Mesendoderm (in vitro differentiated cells): ENCODE measurements at regions not wholly inside any gene's neighbourhood (a gene's known extent, or its start where the extent isn't known, plus 50 kb on each side); places are given as distances from the start of the nearest gene placed in this dataset.

Source experiments
- DNase-seq: peaks from one replicate; pipeline ENCODE4 v3.0.0; 2013
- H2AK5ac ChIP-seq: 2 replicates; pipeline ENCODE4 v1.6.1; 2013; ENCODE audit warnings: low read length, inconsistent platforms
- H2BK120ac ChIP-seq: 2 replicates; pipeline ENCODE4 v1.6.1; 2013; ENCODE audit warnings: low read depth, mild to moderate bottlenecking, low read length, moderate library complexity, mixed read lengths
- H2BK15ac ChIP-seq: replicated peaks from 2 replicates; pipeline ENCODE4 v1.6.1; 2013; ENCODE audit warnings: low read depth, mild to moderate bottlenecking, moderate library complexity
- H2BK5ac ChIP-seq: 2 replicates; pipeline ENCODE4 v1.6.1; 2013; ENCODE audit warnings: low read length, inconsistent platforms
- H3K18ac ChIP-seq: 2 replicates; pipeline ENCODE4 v1.6.1; 2013; ENCODE audit warnings: mild to moderate bottlenecking, low read length, mixed read lengths
- H3K23ac ChIP-seq: one replicate; pipeline ENCODE4 v1.6.1; 2013; ENCODE audit warnings: low read length
- H3K27ac ChIP-seq: 2 replicates; pipeline ENCODE4 v1.5.1; 2013; ENCODE audit warnings: low read depth, mild to moderate bottlenecking, inconsistent platforms, low read length, moderate library complexity
- H3K27me3 ChIP-seq: 2 replicates; pipeline ENCODE4 v1.6.1; 2013; ENCODE audit warnings: low read length, control low read depth, mild to moderate bottlenecking, inconsistent platforms; ENCODE audit not compliant: insufficient read depth, poor library complexity
- H3K36me3 ChIP-seq: 2 replicates; pipeline ENCODE4 v1.6.1; 2013; ENCODE audit warnings: low read length, inconsistent platforms; ENCODE audit not compliant: control insufficient read depth, insufficient read depth
- H3K4ac ChIP-seq: one replicate; pipeline ENCODE4 v1.6.1; 2013; ENCODE audit warnings: low read depth, mild to moderate bottlenecking, low read length, moderate library complexity
- H3K4me1 ChIP-seq: 2 replicates; pipeline ENCODE4 v1.6.1; 2013; ENCODE audit warnings: low read depth, low read length, inconsistent platforms; ENCODE audit not compliant: control insufficient read depth
- H3K4me2 ChIP-seq: 2 replicates; pipeline ENCODE4 v1.6.1; 2013; ENCODE audit warnings: low read length
- H3K4me3 ChIP-seq: 2 replicates; pipeline ENCODE4 v1.5.1; 2013; ENCODE audit warnings: mild to moderate bottlenecking, low read length
- H3K56ac ChIP-seq: one replicate; pipeline ENCODE4 v1.6.1; 2013; ENCODE audit warnings: low read length
- H3K79me1 ChIP-seq: 2 replicates; pipeline ENCODE4 v1.6.1; 2013; ENCODE audit warnings: low read length, inconsistent platforms
- H3K79me2 ChIP-seq: 2 replicates; pipeline ENCODE4 v1.6.1; 2013; ENCODE audit warnings: mild to moderate bottlenecking, low read length; ENCODE audit not compliant: control insufficient read depth, insufficient read depth
- H3K9ac ChIP-seq: 2 replicates; pipeline ENCODE4 v1.6.1; 2013; ENCODE audit warnings: low read length, inconsistent platforms
- H4K5ac ChIP-seq: one replicate; pipeline ENCODE4 v1.6.1; 2013; ENCODE audit warnings: low read length
- H4K8ac ChIP-seq: one replicate; pipeline ENCODE4 v1.6.1; 2013; ENCODE audit warnings: low read depth, mild to moderate bottlenecking, control low read depth, low read length, moderate library complexity
- WGBS: extraction: QIAGEN DNeasy Blood & Tissue Kit; methylation state at CpG from one replicate; pipeline ENCODE4 v1.1.7; 2013; ENCODE audit warnings: low lambda C conversion rate, missing lambda C conversion rate; ENCODE audit not compliant: insufficient coverage; ENCODE audit errors: extremely low coverage; 5-methylcytosine and 5-hydroxymethylcytosine counted together

- no peaks in the 10 kb centered on the region for H3K4me1 ChIP-seq
- H2BK5ac ChIP-seq, result no peak overlapping the region
- no peaks in the 10 kb centered on the region for H3K79me1 ChIP-seq
- no peak overlapping the region for H3K27ac ChIP-seq
- H3K4ac ChIP-seq, result no peak overlapping the region
- no peaks in the 10 kb centered on the region for H3K36me3 ChIP-seq
- H3K23ac ChIP-seq, result no peak overlapping the region
- H4K5ac ChIP-seq, result no peak overlapping the region
- H3K27me3 ChIP-seq, result no peaks in the 10 kb centered on the region
- H3K18ac ChIP-seq, result no peak overlapping the region
- no CpG with 5 or more reads among the region's 6 CpGs for WGBS
- DNase-seq, result no peak
- H2BK120ac ChIP-seq, result no peak overlapping the region
- H3K9ac ChIP-seq, result no peak overlapping the region
- H2AK5ac ChIP-seq, result no peak overlapping the region
- no peak overlapping the region for H3K4me2 ChIP-seq
- H3K4me3 ChIP-seq, result no peak overlapping the region
- no peak overlapping the region for H4K8ac ChIP-seq
- no peak overlapping the region for H3K56ac ChIP-seq
- no peaks in the 10 kb centered on the region for H3K79me2 ChIP-seq
- H2BK15ac ChIP-seq, result no peak overlapping the region
Observed at GRCh38 chr14:61866932-61867920, 105.0 kb downstream of the SNAPC1 start.

DNA sequence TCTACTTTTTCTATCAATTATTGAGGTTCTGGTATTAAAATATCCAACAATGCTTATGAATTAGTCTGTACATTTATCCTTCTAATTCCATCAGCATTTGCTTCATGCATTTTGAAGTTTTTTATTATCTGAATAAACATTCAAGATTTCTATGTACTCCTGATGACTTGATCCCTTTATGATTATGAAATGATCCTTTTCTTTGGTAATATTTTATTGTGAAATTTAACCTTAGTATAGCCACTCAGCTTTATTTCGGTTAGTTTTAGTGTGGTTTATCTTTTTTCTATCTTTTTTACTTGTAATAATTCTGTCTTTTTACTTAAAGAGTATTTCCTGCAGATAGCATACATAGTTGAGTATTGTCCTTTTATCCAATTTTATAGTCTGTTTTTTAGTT is 106.6 kb downstream of the SNAPC1 start:
- H3K79me1 ChIP-seq, result no peaks in the 10 kb centered on the region
- H2BK5ac ChIP-seq, result no peak overlapping the region
- no peak overlapping the region for H2BK15ac ChIP-seq
- no peak overlapping the region for H2AK5ac ChIP-seq
- WGBS, result no CpG with 5 or more reads among the region's 1 CpG
- no peak for DNase-seq
- no peak overlapping the region for H3K27ac ChIP-seq
- no peak overlapping the region for H3K4me3 ChIP-seq
- H3K4me1 ChIP-seq, result no peaks in the 10 kb centered on the region
- H3K36me3 ChIP-seq, result no peaks in the 10 kb centered on the region
- no peak overlapping the region for H2BK120ac ChIP-seq
- no peak overlapping the region for H4K5ac ChIP-seq
- H3K9ac ChIP-seq, result no peak overlapping the region
- H3K27me3 ChIP-seq, result no peaks in the 10 kb centered on the region
- no peak overlapping the region for H3K4ac ChIP-seq
- H3K18ac ChIP-seq, result no peak overlapping the region
- no peak overlapping the region for H3K4me2 ChIP-seq
- no peak overlapping the region for H3K56ac ChIP-seq
- H4K8ac ChIP-seq, result no peak overlapping the region
- no peaks in the 10 kb centered on the region for H3K79me2 ChIP-seq
- no peak overlapping the region for H3K23ac ChIP-seq

GRCh38 chr14:61870163-61870562 is 107.9 kb downstream of the SNAPC1 start:
- no peak overlapping the region for H3K56ac ChIP-seq
- no peak overlapping the region for H2AK5ac ChIP-seq
- no peak overlapping the region for H4K8ac ChIP-seq
- no peak overlapping the region for H2BK5ac ChIP-seq
- H3K4me3 ChIP-seq, result no peak overlapping the region
- H3K4ac ChIP-seq, result no peak overlapping the region
- no peaks in the 10 kb centered on the region for H3K79me1 ChIP-seq
- H3K27me3 ChIP-seq, result no peaks in the 10 kb centered on the region
- H3K27ac ChIP-seq, result no peak overlapping the region
- no peaks in the 10 kb centered on the region for H3K79me2 ChIP-seq
- H3K36me3 ChIP-seq, result no peaks in the 10 kb centered on the region
- no peaks in the 10 kb centered on the region for H3K4me1 ChIP-seq
- H3K4me2 ChIP-seq, result no peak overlapping the region
- no peak overlapping the region for H3K18ac ChIP-seq
- H2BK120ac ChIP-seq, result no peak overlapping the region
- no peak overlapping the region for H2BK15ac ChIP-seq
- H3K23ac ChIP-seq, result no peak overlapping the region
- no peak overlapping the region for H4K5ac ChIP-seq
- no peak overlapping the region for H3K9ac ChIP-seq
- WGBS, result no CpG with 5 or more reads among the region's 1 CpG
- no peak for DNase-seq

DNA sequence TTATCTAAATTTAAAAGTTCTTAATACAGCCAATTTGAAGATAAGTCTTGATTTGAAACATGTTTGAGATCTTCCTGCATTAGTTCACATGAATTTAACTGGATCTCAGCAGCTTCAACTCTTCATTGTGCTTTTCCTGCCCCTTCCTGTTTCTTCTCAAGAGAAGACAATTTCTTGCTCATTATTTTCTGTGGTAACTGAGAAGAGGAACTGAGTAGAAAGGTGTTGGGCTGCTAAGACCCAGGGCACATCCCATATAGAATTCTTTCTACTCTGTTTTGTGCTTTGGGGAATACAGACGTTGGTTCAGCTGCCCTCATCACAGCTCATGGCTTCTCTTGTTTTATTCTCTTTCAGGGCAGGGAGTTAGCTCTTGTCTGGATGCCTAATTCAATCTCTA is 110.2 kb downstream of the SNAPC1 start:
- no peaks in the 10 kb centered on the region for H3K79me2 ChIP-seq
- no CpG with 5 or more reads among the region's 1 CpG for WGBS

GRCh38 chr14:61875483-61875882 is 113.3 kb downstream of the SNAPC1 start:
- H2AK5ac ChIP-seq, result no peak overlapping the region
- H3K36me3 ChIP-seq, result no peaks in the 10 kb centered on the region
- H3K4me1 ChIP-seq, result no peaks in the 10 kb centered on the region
- H3K23ac ChIP-seq, result no peak overlapping the region
- H3K9ac ChIP-seq, result no peak overlapping the region
- no CpG with 5 or more reads among the region's 1 CpG for WGBS
- H3K56ac ChIP-seq, result no peak overlapping the region
- H3K4ac ChIP-seq, result no peak overlapping the region
- no peak overlapping the region for H2BK120ac ChIP-seq
- H4K8ac ChIP-seq, result no peak overlapping the region
- no peak overlapping the region for H4K5ac ChIP-seq
- no peak overlapping the region for H3K18ac ChIP-seq
- no peak overlapping the region for H2BK15ac ChIP-seq
- no peak for DNase-seq
- H3K27ac ChIP-seq, result no peak overlapping the region
- H3K27me3 ChIP-seq, result no peaks in the 10 kb centered on the region
- no peak overlapping the region for H3K4me3 ChIP-seq
- H2BK5ac ChIP-seq, result no peak overlapping the region
- H3K79me1 ChIP-seq, result no peaks in the 10 kb centered on the region
- H3K79me2 ChIP-seq, result no peaks in the 10 kb centered on the region
- H3K4me2 ChIP-seq, result no peak overlapping the region

More for the DNA sequence above, 110.2 kb downstream of the SNAPC1 start:
- Histone ChIP-seq H3K4me3 (no peak overlapping the region), H4K8ac (no peak overlapping the region), H3K4ac (no peak overlapping the region), H3K18ac (no peak overlapping the region), H3K79me1 (no peaks in the 10 kb centered on the region), H4K5ac (no peak overlapping the region), H2BK5ac (no peak overlapping the region), H3K4me2 (no peak overlapping the region), H3K9ac (no peak overlapping the region), H3K27me3 (no peaks in the 10 kb centered on the region), H3K56ac (no peak overlapping the region), H3K4me1 (no peaks in the 10 kb centered on the region), H3K27ac (no peak overlapping the region), H2AK5ac (no peak overlapping the region), H3K36me3 (no peaks in the 10 kb centered on the region), H2BK120ac (no peak overlapping the region), H2BK15ac (no peak overlapping the region), H3K23ac (no peak overlapping the region)
- DNase-seq, result no peak
